Mucosa of descending colon (tissue), 3 donors: ENCODE measurements at regions not wholly inside any gene's neighbourhood (a gene's known extent, or its start where the extent isn't known, plus 50 kb on each side); places are given as distances from the start of the nearest gene placed in this dataset.

Experiments
- ATAC-seq: fragments of 200-7000 bp; cut with Tn5 transposase; one replicate; pipeline ENCODE4 v1.9.1; 2020; ENCODE audit warnings: mild to moderate bottlenecking, moderate library complexity
- DNase-seq, 3 donors: peaks; one replicate each; pipeline ENCODE4 v3.0.0-alpha.2; 2020
- H3K36me3 ChIP-seq: fragments of 200-600 bp; one replicate; pipeline ENCODE4 v1.8.0; 2021; ENCODE audit warnings: low read depth, mild to moderate bottlenecking
- H3K4me1 ChIP-seq: fragments of 200-600 bp; one replicate; pipeline ENCODE4 v1.8.0; 2021; ENCODE audit warnings: low read depth, mild to moderate bottlenecking
- H3K4me3 ChIP-seq: fragments of 200-600 bp; one replicate; pipeline ENCODE4 v1.8.0; 2021; ENCODE audit warnings: mild to moderate bottlenecking
- H3K9me3 ChIP-seq: fragments of 200-600 bp; one replicate; pipeline ENCODE4 v1.8.0; 2021; ENCODE audit warnings: mild to moderate bottlenecking
- CTCF ChIP-seq: fragments of 200-600 bp; IDR thresholded peaks from one replicate; pipeline ENCODE4 v1.8.0; 2022; ENCODE audit warnings: antibody characterized with exemption, mild to moderate bottlenecking
- intact Hi-C, 2 donors: fragments of 100-400 bp; cut with DNase I in 1 of 2; cut with micrococcal nuclease in 1 of 2; formaldehyde crosslinking; loops; one replicate each; pipeline versions ENCODE4 v1.11.0 to v1.11.1; 2022; cut with DNase I, micrococcal nuclease
- donor health status: DM: no; HTN: no; CAD: no; lungs with moderate emphysema.
- donor health status: DM: no; HTN: no; CAD: no.
- donor health status: DM: no; HTN: yes; CAD: no.

DNA sequence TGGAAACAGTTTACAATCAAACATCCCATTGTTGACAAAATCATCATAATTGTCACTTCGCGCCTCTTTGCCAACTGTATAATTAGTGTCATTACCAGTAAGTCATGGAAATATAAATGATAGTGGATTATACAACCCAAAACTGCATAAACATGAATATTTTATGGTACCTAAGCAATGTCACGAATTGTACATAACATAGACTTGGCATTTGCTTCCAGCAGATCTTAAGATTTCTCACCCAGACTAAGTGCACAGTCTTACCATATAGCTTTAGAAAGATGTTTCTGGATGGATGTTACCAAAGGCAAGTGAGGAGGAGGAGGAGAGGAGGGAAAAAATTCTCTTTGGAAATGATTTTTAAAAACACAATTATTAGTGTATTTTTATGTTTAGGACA lies 113.4 kb upstream of the TAS2R1 start:
- H3K9me3 ChIP-seq, result no peaks in the 10 kb centered on the region
- no peak overlapping the region for H3K4me3 ChIP-seq
- DNase-seq (no peak), ATAC-seq (no peak)
- no peak for TF ChIP-seq CTCF
- H3K36me3 ChIP-seq, result no peaks in the 10 kb centered on the region
- no peaks in the 10 kb centered on the region for H3K4me1 ChIP-seq
- intact Hi-C loops, result no loop called here

GRCh38 chr5:9742848-9743247 lies 112.7 kb upstream of the TAS2R1 start:
- intact Hi-C loops, result no loop called here
- no peak for TF ChIP-seq CTCF
- H3K4me1 ChIP-seq, result no peaks in the 10 kb centered on the region
- no peak for DNase-seq
- H3K9me3 ChIP-seq, result no peaks in the 10 kb centered on the region
- no peak for ATAC-seq
- no peaks in the 10 kb centered on the region for H3K36me3 ChIP-seq
- H3K4me3 ChIP-seq, result no peak overlapping the region

GRCh38 chr5:9739135-9739534 lies 109.0 kb upstream of the TAS2R1 start:
- ATAC-seq (no peak), DNase-seq (no peak)
- H3K4me1 ChIP-seq, result no peaks in the 10 kb centered on the region
- intact Hi-C loops, result no loop called here
- no peak for TF ChIP-seq CTCF
- H3K36me3 ChIP-seq, result no peaks in the 10 kb centered on the region
- H3K9me3 ChIP-seq, result no peaks in the 10 kb centered on the region
- H3K4me3 ChIP-seq, result no peak overlapping the region

DNA sequence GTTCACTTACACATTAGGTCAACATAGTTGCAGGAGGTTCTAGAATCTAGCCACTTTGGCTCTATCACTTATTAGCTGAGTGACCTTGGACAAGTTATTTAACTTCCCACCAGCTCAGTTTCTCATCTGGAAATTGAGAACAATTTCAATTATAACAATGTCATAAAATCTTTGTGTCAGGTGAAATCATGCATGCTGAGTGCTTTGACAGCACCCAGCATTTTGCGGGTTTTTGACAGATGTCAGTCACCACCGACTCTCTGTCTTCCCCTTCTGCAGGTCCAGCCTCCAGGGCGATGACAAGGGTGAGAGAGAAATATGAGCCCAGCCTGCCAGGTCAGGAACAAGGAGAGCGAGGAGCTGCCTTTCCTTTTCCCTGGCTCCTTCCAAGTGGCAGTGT lies 107.1 kb upstream of the TAS2R1 start:
- H3K9me3 ChIP-seq, result no peaks in the 10 kb centered on the region
- no peaks in the 10 kb centered on the region for H3K4me1 ChIP-seq
- TF ChIP-seq CTCF, result no peak
- intact Hi-C loops, result no loop called here
- H3K4me3 ChIP-seq, result no peak overlapping the region
- ATAC-seq (no peak), DNase-seq (no peak)
- no peaks in the 10 kb centered on the region for H3K36me3 ChIP-seq

DNA sequence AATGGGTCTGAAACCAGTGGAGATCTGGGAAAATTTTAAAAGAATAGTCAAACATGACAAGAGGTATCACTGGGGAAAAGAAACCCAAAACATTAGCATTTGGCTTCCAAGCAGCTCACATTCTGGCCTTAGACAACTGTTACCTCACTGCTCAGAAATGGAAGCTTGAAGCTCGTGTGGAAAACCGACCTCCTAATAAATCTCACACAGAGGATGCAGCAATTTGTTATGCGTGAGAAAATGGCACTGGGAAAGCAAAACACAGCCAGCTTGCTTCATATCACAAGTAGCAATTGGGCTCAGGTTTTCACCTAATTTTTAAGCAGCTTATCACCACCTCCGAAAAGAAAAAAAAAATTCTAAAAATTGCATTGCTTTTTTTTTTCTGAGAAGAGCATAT lies 103.3 kb upstream of the TAS2R1 start:
- H3K4me1 ChIP-seq, result no peaks in the 10 kb centered on the region
- no peak for DNase-seq
- H3K9me3 ChIP-seq, result no peaks in the 10 kb centered on the region
- intact Hi-C loops, result no loop called here
- TF ChIP-seq CTCF, result no peak
- no peaks in the 10 kb centered on the region for H3K36me3 ChIP-seq
- H3K4me3 ChIP-seq, result no peak overlapping the region
- ATAC-seq, result no peak

GRCh38 chr5:9731159-9731558 lies 101.0 kb upstream of the TAS2R1 start:
- no peaks in the 10 kb centered on the region for H3K36me3 ChIP-seq
- intact Hi-C loops, result no loop called here
- no peak for ATAC-seq
- no peak for TF ChIP-seq CTCF
- H3K4me1 ChIP-seq, result no peaks in the 10 kb centered on the region
- H3K4me3 ChIP-seq, result no peak overlapping the region
- DNase-seq, result no peak
- no peaks in the 10 kb centered on the region for H3K9me3 ChIP-seq
